ENCODE measurements at regions not wholly inside any gene's neighbourhood (a gene's known extent, or its start where the extent isn't known, plus 50 kb on each side); places are given as distances from the start of the nearest gene placed in this dataset.
"Not testable (repeated sequence)": the region's sequence is repeated elsewhere in the genome, so short reads cannot be mapped to it uniquely, and the experiment has no call there.

DNA sequence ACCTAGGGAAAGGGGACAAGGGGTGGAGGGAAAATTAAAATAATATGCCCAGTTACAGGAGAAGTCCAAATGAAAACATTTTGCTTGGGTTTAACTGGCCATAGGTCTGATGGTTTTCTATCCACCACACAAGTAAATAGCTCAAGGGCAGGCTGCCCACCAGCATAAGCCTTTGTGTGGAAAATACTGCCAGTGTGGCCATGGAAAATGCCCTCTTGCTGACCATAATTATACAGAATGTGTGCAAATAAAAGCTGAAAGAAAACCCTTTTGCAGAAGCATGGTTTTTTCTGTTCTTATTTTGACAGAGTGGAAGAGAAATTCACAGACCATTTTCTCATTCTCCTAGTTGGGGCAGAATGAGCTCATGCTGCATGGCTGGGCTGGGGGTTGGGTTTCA lies 111.3 kb upstream of the SIX2 start:
- Mint-ChIP-seq H3K36me3 (ENCODE audit: insufficient read depth) (no peaks in the 10 kb centered on the region), H3K9me3 (no peaks in the 10 kb centered on the region), H3K4me1 (ENCODE audit: low read depth) (no peaks in the 10 kb centered on the region), H3K4me3 (no peak overlapping the region), H3K27me3 (ENCODE audit: low read depth) (no peaks in the 10 kb centered on the region)
- DNase-seq, result no peak
- no peak for ATAC-seq

GRCh38 chr2:45119855-45120254 lies 110.6 kb upstream of the SIX2 start:
- Mint-ChIP-seq H3K36me3 (ENCODE audit: insufficient read depth) (no peaks in the 10 kb centered on the region), H3K4me1 (ENCODE audit: low read depth) (no peaks in the 10 kb centered on the region), H3K27me3 (ENCODE audit: low read depth) (no peaks in the 10 kb centered on the region), H3K4me3 (no peak overlapping the region), H3K9me3 (no peaks in the 10 kb centered on the region)
- no peak for ATAC-seq
- no peak for DNase-seq

GRCh38 chr2:45119038-45119437 lies 109.8 kb upstream of the SIX2 start:
- no peaks in the 10 kb centered on the region for H3K36me3 Mint-ChIP-seq (ENCODE audit: insufficient read depth)
- no peaks in the 10 kb centered on the region for H3K9me3 Mint-ChIP-seq
- H3K4me3 Mint-ChIP-seq, result no peak overlapping the region
- ATAC-seq (no peak), DNase-seq (no peak)
- no peaks in the 10 kb centered on the region for H3K4me1 Mint-ChIP-seq (ENCODE audit: low read depth)
- H3K27me3 Mint-ChIP-seq (ENCODE audit: low read depth), result no peaks in the 10 kb centered on the region

DNA sequence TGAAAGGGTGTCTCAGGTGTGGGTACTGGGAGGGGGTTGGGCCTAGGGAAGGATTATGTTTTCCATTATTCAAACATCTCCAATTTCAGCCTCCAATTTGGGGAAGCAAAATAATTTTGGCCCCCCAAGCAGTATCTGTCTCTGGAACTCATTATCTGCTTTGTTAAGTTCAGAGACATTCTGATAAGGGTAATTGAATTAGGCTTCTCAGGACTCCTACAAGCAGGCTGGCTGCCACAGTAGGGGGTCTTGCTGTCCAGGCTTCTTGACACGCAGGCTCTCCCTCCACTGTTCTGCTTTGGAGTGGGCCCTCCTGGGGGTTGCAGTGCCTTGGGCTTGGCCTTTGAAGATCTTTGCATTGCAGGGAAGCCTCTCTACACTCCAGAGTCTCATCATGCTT lies 108.1 kb upstream of the SIX2 start:
- no peaks in the 10 kb centered on the region for H3K4me1 Mint-ChIP-seq (ENCODE audit: low read depth)
- ATAC-seq, result no peak

GRCh38 chr2:45115181-45115580 lies 105.9 kb upstream of the SIX2 start:
- H3K4me1 Mint-ChIP-seq (ENCODE audit: low read depth), result no peaks in the 10 kb centered on the region
- H3K9me3 Mint-ChIP-seq, result no peaks in the 10 kb centered on the region
- H3K27me3 Mint-ChIP-seq (ENCODE audit: low read depth), result peaks cover 2% of the 10 kb centered on the region
- H3K36me3 Mint-ChIP-seq (ENCODE audit: insufficient read depth), result no peaks in the 10 kb centered on the region
- ATAC-seq (no peak), DNase-seq (no peak)
- H3K4me3 Mint-ChIP-seq, result no peak overlapping the region

More for the DNA sequence above, 108.1 kb upstream of the SIX2 start:
- Mint-ChIP-seq H3K27me3 (ENCODE audit: low read depth) (no peaks in the 10 kb centered on the region), H3K36me3 (ENCODE audit: insufficient read depth) (no peaks in the 10 kb centered on the region), H3K9me3 (no peaks in the 10 kb centered on the region), H3K4me3 (no peak overlapping the region)
- DNase-seq, result no peak

DNA sequence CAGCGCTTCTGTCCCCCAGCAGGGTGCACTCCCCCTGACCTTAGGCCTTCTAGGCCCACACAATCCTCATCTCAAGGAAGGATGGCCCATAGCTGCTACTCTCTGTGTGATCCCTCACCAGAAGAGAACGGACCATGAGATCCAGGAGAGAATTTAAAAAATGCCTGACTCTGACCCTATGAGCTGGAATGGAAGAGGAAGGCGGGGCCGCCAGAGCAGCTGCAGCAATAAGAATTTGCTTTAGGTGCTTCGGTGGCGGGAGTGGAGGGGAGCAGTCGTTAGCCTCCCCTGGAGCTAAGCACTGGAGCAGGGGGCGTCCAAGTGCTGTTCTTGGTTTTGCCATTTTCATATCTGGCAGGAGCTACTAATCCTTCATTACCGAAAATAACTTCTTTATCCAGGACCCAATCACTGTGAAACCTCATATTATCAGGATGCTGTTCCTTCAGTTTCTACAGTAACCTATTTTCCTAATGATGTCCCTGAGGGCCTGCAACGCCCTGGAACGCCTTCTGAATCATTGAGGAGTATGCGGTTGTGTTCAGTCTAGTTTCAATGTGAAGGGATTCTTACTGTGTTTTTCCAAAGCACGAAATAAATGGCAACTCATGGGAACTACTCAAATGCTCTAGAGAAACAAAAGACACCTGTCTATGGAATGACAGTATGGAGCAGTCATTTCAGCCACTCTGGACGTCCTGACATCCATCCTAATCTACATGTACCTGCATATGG lies 105.1 kb upstream of the SIX2 start:
- Mint-ChIP-seq H3K36me3 (ENCODE audit: insufficient read depth) (no peaks in the 10 kb centered on the region), H3K4me1 (ENCODE audit: low read depth) (no peaks in the 10 kb centered on the region), H3K27me3 (ENCODE audit: low read depth) (peaks cover 2% of the 10 kb centered on the region), H3K4me3 (no peak overlapping the region), H3K9me3 (no peaks in the 10 kb centered on the region)
- ATAC-seq, result no peak
- DNase-seq, result no peak

DNA sequence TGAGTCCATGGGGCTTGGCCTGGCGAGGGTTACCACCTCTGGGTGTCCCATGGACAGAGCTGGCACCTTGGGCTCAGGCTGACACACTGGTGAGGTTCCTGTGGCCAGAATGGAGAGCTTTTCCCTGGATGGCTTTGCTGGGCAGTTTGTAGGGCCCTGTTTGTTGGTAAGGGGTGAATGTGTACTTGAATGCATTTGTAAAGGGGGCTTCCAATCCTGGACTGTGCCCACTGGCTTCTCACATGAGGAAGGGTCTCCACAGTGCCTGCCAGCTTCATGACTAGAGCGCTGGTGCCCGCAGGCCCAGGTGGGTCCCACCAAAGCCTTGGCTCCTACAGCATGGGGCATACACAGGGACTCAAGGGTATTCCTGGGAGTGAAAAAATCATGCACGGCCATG lies 103.5 kb upstream of the SIX2 start:
- Mint-ChIP-seq H3K9me3 (no peaks in the 10 kb centered on the region), H3K4me3 (no peak overlapping the region), H3K27me3 (ENCODE audit: low read depth) (peaks cover 2% of the 10 kb centered on the region)

GRCh38 chr2:45105050-45105582 lies 95.9 kb upstream of the SIX2 start:
- DNase-seq, result no peak
- Mint-ChIP-seq H3K9me3 (no peaks in the 10 kb centered on the region), H3K4me1 (ENCODE audit: low read depth) (no peaks in the 10 kb centered on the region), H3K27me3 (ENCODE audit: low read depth) (peaks cover 21% of the 10 kb centered on the region), H3K36me3 (ENCODE audit: insufficient read depth) (no peaks in the 10 kb centered on the region), H3K4me3 (no peak overlapping the region)
- ATAC-seq, result no peak

More for the DNA sequence above, 103.5 kb upstream of the SIX2 start:
- Mint-ChIP-seq H3K4me1 (ENCODE audit: low read depth) (no peaks in the 10 kb centered on the region), H3K36me3 (ENCODE audit: insufficient read depth) (no peaks in the 10 kb centered on the region)
- DNase-seq, result no peak
- no peak for ATAC-seq

DNA sequence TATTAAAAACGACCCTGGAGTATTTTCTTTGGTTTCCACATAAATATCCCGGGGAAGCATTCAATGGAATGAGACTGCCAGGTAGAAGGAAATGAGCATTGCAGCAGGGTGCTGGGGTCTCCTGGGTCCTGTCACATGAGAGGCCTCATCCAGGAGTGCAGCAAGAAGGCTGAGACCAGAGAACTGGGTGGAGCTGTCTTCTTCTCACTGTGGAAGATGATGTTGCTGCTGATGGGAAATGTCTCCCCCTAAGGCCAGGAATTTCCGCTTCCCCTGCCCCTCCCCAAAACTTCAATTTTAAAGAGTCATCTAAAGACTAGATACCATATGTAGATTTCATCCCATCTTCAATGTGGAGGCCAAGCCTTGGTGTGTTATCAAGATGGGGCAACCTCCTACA lies 95.2 kb upstream of the SIX2 start:
- H3K4me1 Mint-ChIP-seq (ENCODE audit: low read depth), result no peaks in the 10 kb centered on the region
- DNase-seq (no peak), ATAC-seq (no peak)
- peaks cover 21% of the 10 kb centered on the region for H3K27me3 Mint-ChIP-seq (ENCODE audit: low read depth)
- H3K4me3 Mint-ChIP-seq, result no peak overlapping the region
- H3K36me3 Mint-ChIP-seq (ENCODE audit: insufficient read depth), result no peaks in the 10 kb centered on the region
- H3K9me3 Mint-ChIP-seq, result no peaks in the 10 kb centered on the region

- Mint-ChIP-seq H3K4me1 (ENCODE audit: low read depth) (no peaks in the 10 kb centered on the region), H3K9me3 (no peaks in the 10 kb centered on the region), H3K27me3 (ENCODE audit: low read depth) (peaks cover 21% of the 10 kb centered on the region), H3K36me3 (ENCODE audit: insufficient read depth) (no peaks in the 10 kb centered on the region), H3K4me3 (no peak overlapping the region)
- DNase-seq (no peak), ATAC-seq (no peak)
Measured at GRCh38 chr2:45103351-45104345, 94.4 kb upstream of the SIX2 start.

- H3K4me1 Mint-ChIP-seq (ENCODE audit: low read depth), result no peaks in the 10 kb centered on the region
- no peaks in the 10 kb centered on the region for H3K36me3 Mint-ChIP-seq (ENCODE audit: insufficient read depth)
- H3K27me3 Mint-ChIP-seq (ENCODE audit: low read depth), result peaks cover 21% of the 10 kb centered on the region
- DNase-seq (no peak), ATAC-seq (no peak)
- no peak overlapping the region for H3K4me3 Mint-ChIP-seq
- no peaks in the 10 kb centered on the region for H3K9me3 Mint-ChIP-seq
Measured at GRCh38 chr2:45102579-45103117, 93.4 kb upstream of the SIX2 start.

GRCh38 chr2:45102141-45102540 lies 92.9 kb upstream of the SIX2 start:
- no peaks in the 10 kb centered on the region for H3K4me1 Mint-ChIP-seq (ENCODE audit: low read depth)
- no peaks in the 10 kb centered on the region for H3K36me3 Mint-ChIP-seq (ENCODE audit: insufficient read depth)
- no peak overlapping the region for H3K4me3 Mint-ChIP-seq
- ATAC-seq, result no peak
- H3K27me3 Mint-ChIP-seq (ENCODE audit: low read depth), result peaks cover 21% of the 10 kb centered on the region
- H3K9me3 Mint-ChIP-seq, result no peaks in the 10 kb centered on the region
- DNase-seq, result no peak

DNA sequence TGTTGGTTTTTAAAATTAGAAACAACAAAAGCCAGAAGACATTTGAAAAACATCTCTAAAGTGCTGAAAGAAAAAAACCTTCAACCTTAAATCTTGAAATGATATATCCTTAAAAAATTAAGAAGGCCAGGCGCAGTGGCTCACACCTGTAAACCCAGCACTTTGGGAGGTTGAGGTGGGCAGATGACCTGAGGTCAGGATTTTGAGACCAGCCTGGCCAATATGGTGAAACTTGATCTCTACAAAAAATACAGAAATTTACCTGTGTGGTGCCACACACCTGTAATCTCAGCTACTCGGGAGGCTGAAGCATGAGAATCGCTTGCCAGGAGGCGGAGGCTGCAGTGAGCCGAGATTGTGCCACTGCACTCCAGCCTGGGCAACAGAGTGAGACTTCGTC lies 87.7 kb upstream of the SIX2 start:
- H3K27me3 Mint-ChIP-seq (ENCODE audit: low read depth), result peaks cover 6% of the 10 kb centered on the region
- H3K36me3 Mint-ChIP-seq (ENCODE audit: insufficient read depth), result peaks cover 2% of the 10 kb centered on the region
- DNase-seq (no peak), ATAC-seq (no peak)
- H3K4me1 Mint-ChIP-seq (ENCODE audit: low read depth), result no peaks in the 10 kb centered on the region
- H3K4me3 Mint-ChIP-seq, result no peak overlapping the region
- no peaks in the 10 kb centered on the region for H3K9me3 Mint-ChIP-seq

DNA sequence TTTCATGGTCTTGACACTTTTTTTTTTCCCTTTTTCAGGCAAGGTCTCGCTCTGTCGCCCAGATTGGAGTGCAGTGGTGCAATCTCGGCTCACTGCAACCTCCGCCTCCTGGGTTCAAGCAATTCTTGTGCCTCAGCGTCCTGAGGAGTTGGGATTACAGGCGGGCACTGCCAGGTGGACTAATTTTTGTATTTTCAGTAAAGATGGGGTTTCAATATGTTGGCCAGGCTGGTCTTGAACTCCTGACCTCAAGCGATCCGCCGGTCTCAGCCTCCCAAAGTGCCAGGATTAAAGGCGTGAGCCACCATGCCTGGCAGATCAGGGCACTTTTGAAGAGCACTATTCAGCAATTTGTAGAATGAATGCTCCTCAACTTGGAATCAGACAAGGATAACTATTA lies 86.8 kb upstream of the SIX2 start:
- not testable (repeated sequence) for H3K9me3 Mint-ChIP-seq; H3K27me3 Mint-ChIP-seq (ENCODE audit: low read depth); H3K4me3 Mint-ChIP-seq; H3K4me1 Mint-ChIP-seq (ENCODE audit: low read depth); H3K36me3 Mint-ChIP-seq (ENCODE audit: insufficient read depth); ATAC-seq; DNase-seq
